ENCODE measurements at regions not wholly inside any gene's neighbourhood (a gene's known extent, or its start where the extent isn't known, plus 50 kb on each side); places are given as distances from the start of the nearest gene placed in this dataset.

DNA sequence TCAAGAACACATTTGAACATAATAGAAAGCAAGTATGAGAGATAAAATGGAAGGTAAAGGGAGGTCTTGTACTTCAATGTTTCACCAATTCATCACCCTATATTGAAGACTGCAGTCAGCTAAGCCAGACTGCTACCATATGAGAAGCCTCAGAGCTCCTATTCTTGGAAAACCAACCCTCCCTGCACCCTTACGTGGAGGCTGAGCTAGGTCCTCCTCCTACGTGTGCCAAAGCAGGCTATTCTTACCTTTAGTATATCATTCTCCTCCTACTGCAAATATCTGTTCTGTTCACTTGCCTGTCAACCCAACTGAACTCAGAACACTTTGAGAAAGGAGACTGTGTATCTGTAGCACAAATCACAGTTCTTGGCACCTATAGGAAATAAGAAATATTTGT lies 255.8 kb upstream of the HNRNPA3 start:
- H3K9me3 ChIP-seq = no peaks in the 10 kb centered on the region
- no peak for DNase-seq (ENCODE audit: low spot score)
- H3K4me1 ChIP-seq = no peaks in the 10 kb centered on the region
- no peak overlapping the region for H3K4me3 ChIP-seq
- H3K36me3 ChIP-seq = no peaks in the 10 kb centered on the region
- no peaks in the 10 kb centered on the region for H3K27me3 ChIP-seq
- no peak overlapping the region for H3K27ac ChIP-seq
- TF ChIP-seq CTCF (IDR thresholded peaks at IDR 0.05) = no peak

DNA sequence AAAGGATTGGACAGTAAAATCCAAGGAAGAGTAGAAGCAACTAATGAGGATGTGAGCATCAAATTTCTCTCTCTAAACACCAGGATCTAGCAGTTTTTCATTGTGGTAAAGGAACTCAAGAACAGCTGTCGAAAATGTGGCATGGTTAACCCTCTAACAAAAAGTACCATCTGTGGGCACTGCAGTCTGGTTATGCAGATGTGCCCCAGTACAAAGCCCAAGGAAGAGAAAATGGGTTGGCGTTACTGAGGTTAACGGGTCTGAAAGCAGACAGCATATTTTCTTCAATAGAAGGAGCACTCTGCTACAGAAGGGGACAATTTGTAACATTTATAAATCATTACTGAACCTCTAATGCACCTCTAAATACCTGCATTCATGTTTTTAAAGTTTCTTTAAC lies 253.0 kb upstream of the HNRNPA3 start:
- Histone ChIP-seq H3K4me1 (no peaks in the 10 kb centered on the region), H3K27ac (no peak overlapping the region), H3K27me3 (no peaks in the 10 kb centered on the region), H3K9me3 (no peaks in the 10 kb centered on the region), H3K36me3 (no peaks in the 10 kb centered on the region), H3K4me3 (no peak overlapping the region)
- DNase-seq (ENCODE audit: low spot score) = no peak
- TF ChIP-seq CTCF (IDR thresholded peaks at IDR 0.05) = no peak

DNA sequence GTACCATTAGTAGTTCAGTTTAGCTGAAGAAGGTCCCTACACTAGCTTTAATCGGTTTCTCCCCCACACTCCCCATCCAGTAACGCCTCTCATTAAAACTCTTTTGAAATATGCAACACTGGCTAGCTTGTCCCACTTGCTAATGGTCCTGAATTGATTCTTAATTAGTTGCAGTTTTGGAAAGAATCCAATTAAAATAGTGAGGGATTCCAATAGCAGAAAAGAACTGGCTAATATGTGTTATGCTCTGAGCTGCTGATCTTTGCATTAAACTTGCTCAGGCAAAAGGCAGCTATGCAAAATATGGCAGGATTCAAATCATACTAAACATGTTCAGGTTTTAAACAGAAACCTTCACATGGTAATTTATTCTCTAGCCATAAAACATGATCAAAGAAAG lies 252.5 kb upstream of the HNRNPA3 start:
- H3K9me3 ChIP-seq = no peaks in the 10 kb centered on the region
- DNase-seq (ENCODE audit: low spot score) = no peak
- no peak overlapping the region for H3K4me3 ChIP-seq
- no peaks in the 10 kb centered on the region for H3K4me1 ChIP-seq
- no peak overlapping the region for H3K27ac ChIP-seq
- no peaks in the 10 kb centered on the region for H3K27me3 ChIP-seq
- TF ChIP-seq CTCF (IDR thresholded peaks at IDR 0.05) = no peak
- no peaks in the 10 kb centered on the region for H3K36me3 ChIP-seq

GRCh38 chr2:176960736-176961520 lies 251.7 kb upstream of the HNRNPA3 start:
- H3K27me3 ChIP-seq = no peaks in the 10 kb centered on the region

DNA sequence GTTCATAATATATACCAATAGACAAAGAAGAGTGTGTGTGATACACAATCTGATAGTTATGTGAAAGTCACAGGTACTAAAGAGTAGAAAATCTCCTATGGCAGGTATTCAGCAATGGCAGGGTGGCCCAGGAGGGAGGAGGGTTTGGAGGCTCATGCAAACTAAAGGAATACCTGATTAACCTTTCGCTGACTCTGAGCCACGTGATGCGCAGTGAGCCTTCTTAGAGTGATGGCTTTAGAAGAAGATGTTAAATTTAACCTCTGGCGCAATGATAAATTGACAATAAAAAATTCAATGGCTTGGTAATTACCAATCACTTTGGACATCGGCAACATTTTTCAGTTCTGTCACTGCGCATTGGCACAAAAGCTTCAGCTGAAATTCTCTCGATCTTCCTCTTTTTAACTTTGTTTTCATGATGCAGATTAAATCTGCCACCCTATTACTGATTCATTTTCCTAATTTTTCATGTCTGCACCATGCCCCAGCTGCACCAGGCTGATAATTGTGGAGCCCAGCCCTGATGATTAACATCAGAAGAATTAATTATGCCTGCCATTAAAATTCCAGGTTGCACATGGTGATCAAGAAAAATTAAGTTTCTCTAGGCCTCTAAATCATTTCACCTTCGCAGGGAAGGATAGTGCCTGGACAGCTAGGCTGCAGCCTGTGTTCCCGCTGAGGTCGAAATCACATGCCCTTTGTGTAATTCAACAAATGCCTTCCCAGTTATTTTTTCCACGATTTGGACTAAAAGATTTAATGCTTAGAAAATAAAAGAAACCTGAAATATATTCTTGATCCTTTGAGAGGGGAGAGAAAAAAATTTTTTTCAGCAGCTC lies 250.6 kb upstream of the HNRNPA3 start:
- no peak for TF ChIP-seq CTCF (IDR thresholded peaks at IDR 0.05)
- H3K9me3 ChIP-seq = no peaks in the 10 kb centered on the region
- no peaks in the 10 kb centered on the region for H3K36me3 ChIP-seq
- DNase-seq (ENCODE audit: low spot score) = no peak
- no peaks in the 10 kb centered on the region for H3K4me1 ChIP-seq
- H3K27me3 ChIP-seq = no peaks in the 10 kb centered on the region
- no peak overlapping the region for H3K4me3 ChIP-seq
- no peak overlapping the region for H3K27ac ChIP-seq

More at GRCh38 chr2:176960736-176961520, 251.7 kb upstream of the HNRNPA3 start:
- Histone ChIP-seq H3K9me3 (no peaks in the 10 kb centered on the region), H3K4me3 (no peak overlapping the region), H3K36me3 (no peaks in the 10 kb centered on the region), H3K27ac (no peak overlapping the region), H3K4me1 (no peaks in the 10 kb centered on the region)
- no peak for TF ChIP-seq CTCF (IDR thresholded peaks at IDR 0.05)
- no peak for DNase-seq (ENCODE audit: low spot score)
